ENCODE measurements at regions not wholly inside any gene's neighbourhood (a gene's known extent, or its start where the extent isn't known, plus 50 kb on each side); places are given as distances from the start of the nearest gene placed in this dataset.

GRCh38 chr5:101611039-101611438 is 685.0 kb downstream of the SLCO4C1 start:
- no peak overlapping the region for H2BK15ac ChIP-seq (ENCODE audit: low read depth, low read length)
- no peak overlapping the region for H4K5ac ChIP-seq (ENCODE audit: insufficient read length, low read depth, low read length)
- no peak overlapping the region for H2AFZ ChIP-seq (ENCODE audit: low read length)
- no peaks in the 10 kb centered on the region for H3K27me3 ChIP-seq (ENCODE audit: insufficient read depth, low read length)
- no CpG with 5 or more reads among the region's 6 CpGs for WGBS (ENCODE audit: extremely low coverage, insufficient read length, low lambda C conversion rate)
- no peak overlapping the region for H4K8ac ChIP-seq (replicated peaks; ENCODE audit: insufficient read length, low read depth, low read length)
- TF ChIP-seq CTCF (conservative IDR thresholded peaks at IDR 0.05): no peak
- H3K9ac ChIP-seq (ENCODE audit: extremely low read depth, insufficient read length, low read length): no peak overlapping the region
- no peaks in the 10 kb centered on the region for H3K9me3 Mint-ChIP-seq
- peaks cover 0 to 1% (median 0%) of the 10 kb centered on the region in 3 experiments; a peak in 1 of 7 replicates for H3K36me3 Mint-ChIP-seq (ENCODE audit: insufficient read depth in 1 of 3, low read depth in 3 of 3)
- no peak overlapping the region for H3T11ph ChIP-seq (ENCODE audit: low read length)
- H3K23ac ChIP-seq (ENCODE audit: insufficient read length, low read depth, low read length): no peak overlapping the region
- H3K4me2 ChIP-seq (ENCODE audit: insufficient read depth, insufficient read length, low read length): no peak overlapping the region
- no peaks in the 10 kb centered on the region for H3K4me1 ChIP-seq (ENCODE audit: insufficient read depth, low read length)
- H3K14ac ChIP-seq (ENCODE audit: insufficient read depth, low read length): no peak overlapping the region
- H3K4me3 Mint-ChIP-seq: no peak overlapping the region
- no peaks in the 10 kb centered on the region for H3K27me3 Mint-ChIP-seq (ENCODE audit: low read depth)
- no peaks in the 10 kb centered on the region for H3K9me3 ChIP-seq (ENCODE audit: control insufficient read depth, low read depth, low read length)
- no peak overlapping the region for H3K56ac ChIP-seq (ENCODE audit: insufficient read length, low read depth, low read length)
- H3K23me2 ChIP-seq (ENCODE audit: insufficient read length, low read depth, low read length, poor library complexity, severe bottlenecking): no peaks in the 10 kb centered on the region
- H3K27ac Mint-ChIP-seq: no peak overlapping the region
- no peak overlapping the region for H2BK120ac ChIP-seq (ENCODE audit: low read depth, low read length, poor library complexity, severe bottlenecking)
- no peaks in the 10 kb centered on the region for H3K79me2 ChIP-seq (ENCODE audit: insufficient read depth, low read length)
- H3K79me1 ChIP-seq (ENCODE audit: insufficient read depth, low read depth, low read length, poor library complexity, severe bottlenecking): no peaks in the 10 kb centered on the region
- no peak overlapping the region for H3K18ac ChIP-seq (ENCODE audit: insufficient read length, low read depth, low read length)
- H2AK5ac ChIP-seq (ENCODE audit: insufficient read length, low read length): no peak overlapping the region
- H2BK12ac ChIP-seq (ENCODE audit: insufficient read length, low read depth, low read length): no peak overlapping the region
- no peak overlapping the region for H2BK20ac ChIP-seq (ENCODE audit: low read depth, low read length, poor library complexity, severe bottlenecking)
- H3K27ac ChIP-seq (ENCODE audit: insufficient read length, low read depth, low read length): no peak overlapping the region
- no peak for DNase-seq
- no peaks in the 10 kb centered on the region for H4K20me1 ChIP-seq (ENCODE audit: control insufficient read depth, insufficient read depth, insufficient read length)
- no peak overlapping the region for H4K91ac ChIP-seq (ENCODE audit: insufficient read length, low read depth, low read length)
- no peak overlapping the region for H3K4ac ChIP-seq (ENCODE audit: low read depth, low read length)
- H3K4me1 Mint-ChIP-seq: no peaks in the 10 kb centered on the region
- no peak overlapping the region for H2BK5ac ChIP-seq (ENCODE audit: insufficient read length, low read length)

All from H9 (cell line).